Nephron (organoid): ENCODE measurements at regions not wholly inside any gene's neighbourhood (a gene's known extent, or its start where the extent isn't known, plus 50 kb on each side); places are given as distances from the start of the nearest gene placed in this dataset.
"Not testable (repeated sequence)": the region's sequence is repeated elsewhere in the genome, so short reads cannot be mapped to it uniquely, and the experiment has no call there.

Experiments used
- H3K27ac Mint-ChIP-seq, 3 experiments: 2 replicates each; pipeline ENCODE4 v1.8.0; 2020; ENCODE audit warnings: mixed read lengths in 3 of 3, mild to moderate bottlenecking in 2 of 3, moderate library complexity in 1 of 3
- H3K27me3 Mint-ChIP-seq: 2 replicates; pipeline ENCODE4 v1.8.0; 2021; ENCODE audit warnings: low read depth, mild to moderate bottlenecking, moderate library complexity, mixed read lengths
- H3K36me3 Mint-ChIP-seq: 2 replicates; pipeline ENCODE4 v1.8.0; 2020; ENCODE audit warnings: low read depth, mixed read lengths
- H3K4me1 Mint-ChIP-seq: 2 replicates; pipeline ENCODE4 v1.8.0; 2020; ENCODE audit warnings: mixed read lengths
- H3K4me3 Mint-ChIP-seq, 3 experiments: 2 replicates each; pipeline ENCODE4 v1.8.0; 2020; ENCODE audit warnings: mild to moderate bottlenecking in 3 of 3, mixed read lengths in 3 of 3, moderate library complexity in 2 of 3
- H3K9me3 Mint-ChIP-seq: 2 replicates; pipeline ENCODE4 v1.8.0; 2020; ENCODE audit warnings: mixed read lengths
- TF ChIP-seq, protein P1 (sequence below), 3 experiments: fragments of 200-600 bp; sonication (generic); IDR thresholded peaks; one replicate each; pipeline ENCODE4 v1.5.0; 2021; ENCODE audit warnings: antibody characterized with exemption in 3 of 3; ENCODE audit not compliant: unreplicated experiment in 3 of 3

- no peaks in the 10 kb centered on the region for H3K27me3 Mint-ChIP-seq
- no peak overlapping the region for H3K4me3 Mint-ChIP-seq
- H3K36me3 Mint-ChIP-seq: peaks cover 3% of the 10 kb centered on the region
- H3K4me1 Mint-ChIP-seq: peaks cover 4% of the 10 kb centered on the region
- H3K27ac Mint-ChIP-seq: no peak overlapping the region
- TF ChIP-seq, protein P1, sequence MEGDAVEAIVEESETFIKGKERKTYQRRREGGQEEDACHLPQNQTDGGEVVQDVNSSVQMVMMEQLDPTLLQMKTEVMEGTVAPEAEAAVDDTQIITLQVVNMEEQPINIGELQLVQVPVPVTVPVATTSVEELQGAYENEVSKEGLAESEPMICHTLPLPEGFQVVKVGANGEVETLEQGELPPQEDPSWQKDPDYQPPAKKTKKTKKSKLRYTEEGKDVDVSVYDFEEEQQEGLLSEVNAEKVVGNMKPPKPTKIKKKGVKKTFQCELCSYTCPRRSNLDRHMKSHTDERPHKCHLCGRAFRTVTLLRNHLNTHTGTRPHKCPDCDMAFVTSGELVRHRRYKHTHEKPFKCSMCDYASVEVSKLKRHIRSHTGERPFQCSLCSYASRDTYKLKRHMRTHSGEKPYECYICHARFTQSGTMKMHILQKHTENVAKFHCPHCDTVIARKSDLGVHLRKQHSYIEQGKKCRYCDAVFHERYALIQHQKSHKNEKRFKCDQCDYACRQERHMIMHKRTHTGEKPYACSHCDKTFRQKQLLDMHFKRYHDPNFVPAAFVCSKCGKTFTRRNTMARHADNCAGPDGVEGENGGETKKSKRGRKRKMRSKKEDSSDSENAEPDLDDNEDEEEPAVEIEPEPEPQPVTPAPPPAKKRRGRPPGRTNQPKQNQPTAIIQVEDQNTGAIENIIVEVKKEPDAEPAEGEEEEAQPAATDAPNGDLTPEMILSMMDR (IDR thresholded peaks at IDR 0.05; ENCODE audit: unreplicated experiment in 3 of 3): no peak
- H3K9me3 Mint-ChIP-seq: peaks cover 25% of the 10 kb centered on the region
These were observed 1802.5 kb downstream of the EFNA5 start for GRCh38 chr5:105868038-105868780.

DNA sequence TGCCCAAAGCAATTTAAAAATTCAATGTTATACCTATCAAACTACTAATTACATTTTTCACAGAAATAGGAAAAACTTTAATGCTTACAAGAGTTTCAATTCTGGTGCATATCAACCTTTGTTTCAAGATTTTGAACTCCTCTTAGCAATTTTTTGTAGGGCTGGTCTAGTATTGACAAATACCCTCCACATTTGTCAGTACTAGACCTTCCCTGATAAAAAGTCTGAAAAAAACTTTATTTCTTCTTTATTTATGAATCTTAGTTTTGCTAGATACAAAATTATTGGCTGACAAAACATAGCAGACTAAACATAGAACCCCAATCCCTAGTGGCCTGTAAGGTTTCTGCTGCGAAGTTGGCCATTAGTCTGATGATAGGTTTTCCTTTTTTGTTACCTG, 1804.9 kb downstream of the EFNA5 start:
- TF ChIP-seq, protein P1 (IDR thresholded peaks at IDR 0.05; ENCODE audit: unreplicated experiment in 3 of 3): no peak
- Mint-ChIP-seq H3K9me3 (peaks cover 29% of the 10 kb centered on the region), H3K4me1 (peaks cover 4% of the 10 kb centered on the region), H3K27ac (no peak overlapping the region), H3K27me3 (no peaks in the 10 kb centered on the region), H3K4me3 (no peak overlapping the region), H3K36me3 (peaks cover 3% of the 10 kb centered on the region)

DNA sequence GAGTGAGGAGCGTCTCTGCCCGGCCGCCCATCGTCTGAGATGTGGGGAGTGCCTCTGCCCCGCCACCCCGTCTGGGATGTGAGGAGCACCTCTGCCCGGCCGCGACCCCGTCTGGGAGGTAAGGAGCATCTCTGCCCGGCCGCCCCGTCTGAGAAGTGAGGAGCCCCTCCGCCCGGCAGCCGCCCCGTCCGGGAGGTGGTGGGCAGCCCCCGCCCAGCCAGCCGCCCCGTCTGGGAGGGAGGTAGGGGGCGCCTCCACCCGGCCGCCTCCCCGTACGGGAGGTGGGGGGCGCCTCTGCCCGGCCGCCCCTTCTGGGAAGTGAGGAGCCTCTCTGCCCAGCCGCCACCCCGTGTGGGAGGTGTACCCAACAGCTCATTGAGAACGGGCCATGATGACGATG, 1811.4 kb downstream of the EFNA5 start:
- not testable (repeated sequence) for H3K4me1 Mint-ChIP-seq, H3K27me3 Mint-ChIP-seq, H3K36me3 Mint-ChIP-seq, H3K27ac Mint-ChIP-seq, H3K4me3 Mint-ChIP-seq
- peaks cover 21% of the 10 kb centered on the region for H3K9me3 Mint-ChIP-seq

- Mint-ChIP-seq H3K36me3 (no peaks in the 10 kb centered on the region), H3K4me3 (no peak overlapping the region), H3K4me1 (no peaks in the 10 kb centered on the region), H3K27ac (no peak overlapping the region), H3K9me3 (no peaks in the 10 kb centered on the region), H3K27me3 (no peaks in the 10 kb centered on the region)
- TF ChIP-seq, protein P1 (IDR thresholded peaks at IDR 0.05; ENCODE audit: unreplicated experiment in 3 of 3): no peak
These were observed 1821.0 kb downstream of the EFNA5 start for GRCh38 chr5:105849701-105850100.

- Mint-ChIP-seq H3K27ac (no peak overlapping the region), H3K9me3 (peaks cover 3% of the 10 kb centered on the region), H3K27me3 (no peaks in the 10 kb centered on the region), H3K36me3 (no peaks in the 10 kb centered on the region), H3K4me1 (no peaks in the 10 kb centered on the region), H3K4me3 (no peak overlapping the region)
- TF ChIP-seq, protein P1 (IDR thresholded peaks at IDR 0.05; ENCODE audit: unreplicated experiment in 3 of 3): no peak
These were observed 1829.9 kb downstream of the EFNA5 start for GRCh38 chr5:105840800-105841199.

DNA sequence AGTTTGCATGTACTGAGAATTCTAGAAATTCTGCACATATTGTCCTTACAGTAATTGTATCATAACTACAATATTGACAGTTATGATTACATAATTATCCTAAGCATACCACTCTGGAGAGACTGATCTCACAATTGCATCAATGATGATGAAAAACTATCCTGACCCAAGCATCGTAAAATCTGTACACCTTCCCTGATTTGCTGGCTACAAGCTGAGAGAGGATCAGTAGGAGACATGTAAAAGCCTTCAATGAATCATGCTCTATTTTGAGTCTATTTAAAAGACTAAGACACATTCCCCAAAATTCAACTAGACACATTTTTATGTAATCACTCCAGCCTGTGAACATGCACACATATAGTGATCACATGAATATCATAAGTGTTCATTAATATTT, 1833.8 kb downstream of the EFNA5 start:
- TF ChIP-seq, protein P1 (IDR thresholded peaks at IDR 0.05; ENCODE audit: unreplicated experiment in 3 of 3): no peak
- H3K36me3 Mint-ChIP-seq: no peaks in the 10 kb centered on the region
- no peak overlapping the region for H3K4me3 Mint-ChIP-seq
- H3K9me3 Mint-ChIP-seq: peaks cover 3% of the 10 kb centered on the region
- no peaks in the 10 kb centered on the region for H3K27me3 Mint-ChIP-seq
- H3K27ac Mint-ChIP-seq: no peak overlapping the region
- no peaks in the 10 kb centered on the region for H3K4me1 Mint-ChIP-seq
